GM18907 (cell line): ENCODE measurements at regions not wholly inside any gene's neighbourhood (a gene's known extent, or its start where the extent isn't known, plus 50 kb on each side); places are given as distances from the start of the nearest gene placed in this dataset.

Source experiments
- ATAC-seq: cut with Tn5 transposase; IDR thresholded peaks from one replicate; pipeline ENCODE4 v1.9.1; 2021; ENCODE audit warnings: mild to moderate bottlenecking, moderate library complexity; ENCODE audit not compliant: unreplicated experiment

DNA sequence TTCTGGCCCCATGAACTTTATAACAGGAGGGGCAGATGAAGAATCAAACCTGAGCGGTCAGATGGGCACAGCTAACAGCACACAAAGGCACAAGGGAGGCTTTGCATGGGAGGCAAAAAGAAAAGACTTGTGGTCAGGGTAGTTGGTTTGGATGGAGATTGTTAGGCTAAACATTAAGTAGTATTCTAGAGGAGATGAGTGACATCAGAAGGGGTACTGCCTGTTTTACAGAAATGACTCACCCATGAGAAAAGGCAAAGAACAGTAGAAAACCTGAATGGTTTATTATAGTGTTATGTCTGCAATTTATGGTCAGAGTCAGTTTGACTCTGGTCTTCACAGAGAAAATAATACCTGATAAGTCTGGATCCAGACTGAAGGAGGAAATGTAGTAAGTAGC is 129.8 kb upstream of the KIRREL3 start:
- ATAC-seq: peak; percentile 92

DNA sequence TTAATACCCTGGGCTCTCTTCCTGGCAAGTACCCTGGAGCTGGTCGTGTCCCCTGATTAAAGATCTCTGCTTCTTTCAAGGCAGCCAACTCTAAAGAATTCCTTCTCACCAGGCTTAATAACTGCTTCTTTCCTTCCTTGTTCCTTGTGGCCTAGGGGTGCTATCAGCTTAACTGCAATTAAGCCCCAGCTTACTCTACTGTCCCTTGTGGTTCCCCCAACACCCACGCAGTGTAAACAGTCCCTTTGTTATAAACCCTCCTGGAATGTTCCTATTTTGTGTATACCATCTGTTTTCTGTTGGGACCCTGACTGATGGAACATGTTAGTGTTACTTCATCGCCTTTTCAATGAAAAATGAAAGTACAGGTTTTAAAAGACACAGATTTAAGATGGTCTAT is 126.4 kb upstream of the KIRREL3 start:
- ATAC-seq: no peak

DNA sequence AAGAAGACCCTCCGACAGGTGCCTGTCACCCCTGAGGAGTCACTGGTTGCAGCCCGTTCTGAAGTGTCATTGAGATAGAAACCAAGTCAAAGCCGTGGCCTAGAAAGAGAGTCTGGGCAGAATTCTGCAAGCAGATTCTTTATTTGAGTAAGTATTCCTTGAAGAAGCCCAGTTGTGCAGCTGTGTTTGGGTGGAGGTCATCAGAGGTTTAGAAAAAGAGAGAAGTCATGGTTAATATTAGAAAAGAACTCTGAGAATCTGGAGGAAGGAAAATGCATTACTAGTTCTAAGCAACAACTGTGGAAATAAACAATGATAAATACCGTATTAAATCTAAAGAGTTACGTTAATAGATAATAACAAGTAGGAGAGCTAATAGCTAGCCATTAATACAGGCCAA is 118.8 kb upstream of the KIRREL3 start:
- no peak for ATAC-seq

DNA sequence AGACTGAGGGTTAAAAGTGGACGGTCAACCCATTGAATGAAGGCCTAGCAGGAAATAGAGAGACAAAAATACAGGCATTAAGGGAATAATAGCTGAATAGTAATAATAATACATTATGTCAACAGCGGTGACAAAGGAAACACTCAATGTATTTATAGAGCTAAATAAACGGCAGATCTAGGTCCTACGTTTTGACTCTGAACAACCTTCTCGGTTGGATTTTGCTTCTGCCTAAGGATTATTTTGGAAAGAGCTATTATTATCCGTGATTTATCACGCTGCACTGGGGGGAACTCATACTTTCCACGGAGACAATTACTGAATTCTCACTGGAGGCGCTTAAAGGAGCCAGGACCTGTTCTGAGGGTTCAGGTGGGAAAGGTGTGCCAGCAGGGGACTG is 118.2 kb upstream of the KIRREL3 start:
- ATAC-seq: no peak

DNA sequence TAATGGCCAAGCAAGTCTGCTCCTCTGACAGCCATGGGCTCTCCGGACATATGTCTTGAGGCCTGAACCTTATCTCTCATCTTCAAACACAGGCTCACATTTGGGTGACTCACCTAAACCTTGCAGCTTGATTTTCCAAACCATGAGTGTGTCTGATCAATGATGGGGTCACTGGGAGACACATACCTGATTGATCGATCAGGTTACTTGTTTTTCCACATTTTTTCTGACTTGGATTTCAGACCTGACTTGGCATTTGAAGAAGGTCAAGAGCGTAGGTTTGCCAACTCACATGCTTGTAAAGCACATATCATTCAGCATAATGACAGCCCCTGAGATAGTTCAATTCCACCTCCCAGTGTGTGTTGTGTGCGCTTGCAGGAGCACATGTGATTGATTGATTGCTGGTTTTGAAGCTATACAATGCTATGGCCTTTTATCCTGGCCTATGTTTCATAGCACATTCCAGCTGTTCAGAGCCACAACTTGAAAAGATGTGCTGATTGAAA is 116.7 kb upstream of the KIRREL3 start:
- ATAC-seq: no peak

DNA sequence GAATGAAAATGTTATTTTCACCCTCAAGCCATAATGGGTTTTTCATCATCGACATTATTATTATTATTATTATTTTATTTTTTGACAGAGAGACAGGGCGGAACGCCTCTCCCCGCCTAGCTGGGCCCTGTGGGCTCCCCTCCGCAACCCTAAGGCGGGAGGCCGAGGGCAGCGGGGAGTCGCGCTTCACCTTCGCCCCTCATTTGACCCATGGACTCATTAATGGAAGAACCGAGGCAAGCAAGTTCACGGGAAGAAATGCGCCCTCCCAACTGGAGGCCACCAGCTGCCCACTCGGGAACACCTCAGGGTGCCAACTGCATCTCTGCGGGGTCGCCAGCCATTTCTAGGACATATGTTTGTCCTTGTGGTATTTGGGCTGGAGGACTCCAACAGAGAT is 115.3 kb upstream of the KIRREL3 start:
- ATAC-seq: no peak

GRCh38 chr11:127114035-127114434 is 113.5 kb upstream of the KIRREL3 start:
- no peak for ATAC-seq

- ATAC-seq: no peak
Observed at GRCh38 chr11:127110542-127110941, 110.0 kb upstream of the KIRREL3 start.

DNA sequence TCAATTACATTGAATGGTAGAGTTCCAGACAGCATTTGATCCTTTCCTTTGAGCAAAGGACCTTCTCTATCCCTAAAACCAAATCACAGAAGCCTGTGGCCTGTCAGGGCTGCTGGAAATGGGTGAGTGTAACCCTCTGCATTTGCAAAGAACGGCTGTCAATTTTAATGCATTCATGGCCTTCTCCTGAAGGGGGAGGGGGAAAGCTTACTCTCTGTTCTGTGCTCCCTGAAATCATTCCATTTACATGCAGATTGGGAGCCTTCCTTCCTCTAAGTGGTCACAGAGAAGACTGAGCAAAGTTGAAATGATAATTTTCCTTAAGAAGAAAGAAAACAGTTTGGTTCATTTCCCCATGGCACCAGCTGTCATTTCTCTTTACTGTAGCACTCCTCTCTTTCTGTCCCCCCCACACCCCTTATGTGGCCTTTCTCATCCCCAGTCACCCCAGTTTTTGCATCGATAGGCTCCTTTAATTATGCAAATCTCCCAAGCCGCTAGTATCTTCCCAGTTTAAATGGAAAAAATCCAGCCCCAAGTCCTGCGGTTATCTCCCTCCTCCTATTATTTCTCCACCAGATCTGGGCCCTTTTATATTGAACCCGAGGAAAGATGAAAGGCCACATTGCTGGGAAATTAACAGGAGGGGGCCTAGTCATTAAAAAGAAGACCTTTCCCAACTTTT is 109.4 kb upstream of the KIRREL3 start:
- no peak for ATAC-seq

DNA sequence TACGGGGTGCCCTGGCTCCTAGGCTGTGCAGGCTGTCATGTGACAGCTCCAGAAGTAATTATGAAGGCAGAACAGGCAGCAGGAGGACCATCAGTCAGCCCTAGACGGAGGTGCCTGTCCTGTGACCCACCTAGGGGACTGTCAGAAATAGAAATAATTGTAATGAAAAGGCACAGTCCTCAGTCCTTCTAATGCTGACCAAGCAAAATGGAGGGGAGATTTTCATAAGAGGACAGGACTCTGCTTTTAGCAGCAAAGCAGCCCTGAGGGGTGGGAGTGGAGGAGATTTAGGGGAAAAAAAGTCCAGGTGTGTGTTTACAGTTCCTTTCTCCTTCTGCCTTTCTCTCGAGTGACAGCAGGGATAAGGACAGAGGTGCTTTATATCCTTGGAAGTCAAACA is 108.3 kb upstream of the KIRREL3 start:
- no peak for ATAC-seq

GRCh38 chr11:127106938-127107337 is 106.4 kb upstream of the KIRREL3 start:
- ATAC-seq: no peak

DNA sequence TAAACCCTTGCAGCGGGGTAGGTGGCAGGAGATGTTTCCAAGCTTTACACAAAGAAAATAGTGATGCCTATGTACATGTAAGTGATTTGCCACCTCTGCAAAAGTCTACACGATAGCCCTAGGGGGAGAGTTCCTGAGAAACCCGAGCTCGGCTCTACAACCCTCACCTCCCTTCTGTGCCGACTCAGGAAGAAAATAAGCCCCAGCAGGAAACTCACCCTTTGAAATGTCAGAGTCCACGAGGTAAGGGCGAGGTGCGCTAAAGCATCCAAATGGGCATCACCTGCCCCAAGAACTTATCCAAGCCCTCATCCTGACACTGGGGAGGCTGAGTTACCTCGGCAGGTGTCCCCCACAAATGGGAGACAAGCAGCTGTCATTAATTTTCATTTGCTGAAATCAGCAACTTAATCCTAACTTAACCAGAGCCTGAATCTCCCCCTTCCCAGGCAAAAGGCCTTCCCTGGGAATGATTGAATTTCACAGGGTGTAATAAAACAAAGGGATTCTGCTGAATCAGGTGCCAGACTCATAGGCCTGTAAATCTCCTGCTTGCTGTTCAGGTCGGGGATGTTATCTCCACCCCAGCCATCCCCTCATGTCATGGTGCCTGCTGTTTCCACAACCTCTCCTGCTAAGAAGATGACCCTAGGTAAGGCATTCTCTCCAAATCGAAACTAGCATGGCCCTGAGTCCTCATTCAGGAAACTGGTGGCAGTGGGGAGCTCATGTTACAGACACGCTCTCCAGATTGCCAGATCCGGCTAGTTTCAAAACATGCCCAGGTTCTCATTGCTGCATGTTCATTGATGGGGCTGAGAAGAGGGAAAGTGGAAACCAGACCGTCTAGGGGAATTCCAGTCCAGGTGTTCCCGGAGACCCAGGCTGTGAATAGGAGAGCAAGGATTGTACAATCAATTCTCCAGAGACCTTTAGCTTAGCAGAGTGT is 105.3 kb upstream of the KIRREL3 start:
- no peak for ATAC-seq

GRCh38 chr11:127103586-127104388 is 103.2 kb upstream of the KIRREL3 start:
- ATAC-seq: no peak

- no peak for ATAC-seq
Observed at GRCh38 chr11:127098684-127099083, 98.1 kb upstream of the KIRREL3 start.

GRCh38 chr11:127080735-127081134 is 80.2 kb upstream of the KIRREL3 start:
- ATAC-seq: no peak

- ATAC-seq: no peak
Observed at GRCh38 chr11:127075758-127076157, 75.2 kb upstream of the KIRREL3 start.

GRCh38 chr11:127074151-127074761 is 73.7 kb upstream of the KIRREL3 start:
- peak; percentile 92 for ATAC-seq

GRCh38 chr11:127073621-127074020 is 73.1 kb upstream of the KIRREL3 start:
- ATAC-seq: no peak

DNA sequence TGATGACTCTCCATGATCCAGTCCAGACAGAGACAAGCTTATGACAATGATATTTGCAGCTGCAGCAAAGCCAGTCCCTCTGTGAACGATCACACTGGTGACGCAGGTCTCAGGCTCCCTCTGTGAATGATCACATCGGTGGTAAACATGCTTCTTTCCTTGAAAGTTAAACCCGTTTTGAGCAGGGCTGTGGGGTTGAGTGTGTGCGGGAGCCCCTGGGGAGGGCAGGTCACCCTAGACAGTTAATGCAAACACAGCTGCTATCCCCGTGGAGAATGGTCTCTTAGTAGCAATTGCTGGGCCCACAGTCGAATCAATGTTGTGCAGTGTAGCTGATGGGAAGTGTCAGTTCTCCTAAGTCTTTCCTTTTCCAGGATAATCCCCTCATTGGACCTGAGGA is 71.0 kb upstream of the KIRREL3 start:
- no peak for ATAC-seq

DNA sequence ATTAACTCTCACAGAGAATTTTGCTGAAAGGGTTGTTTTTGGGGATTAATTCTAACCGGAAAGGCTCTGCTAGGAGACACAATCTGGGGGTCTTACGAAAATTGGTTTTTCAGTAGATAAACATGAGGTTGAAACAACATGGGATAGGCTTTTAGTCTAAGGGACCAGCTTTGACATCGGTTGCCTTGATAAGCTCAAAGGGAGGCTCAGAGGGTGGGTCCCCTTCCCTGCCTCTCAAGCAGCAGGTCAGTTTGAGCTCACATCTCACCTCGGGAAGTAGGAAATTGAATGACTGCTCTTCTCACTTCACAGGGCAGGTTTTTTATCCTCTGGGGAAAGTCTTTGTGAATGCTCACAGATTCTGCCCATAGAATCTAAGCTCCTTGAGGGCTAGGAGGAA is 70.2 kb upstream of the KIRREL3 start:
- ATAC-seq: no peak
